LHCN-M2 (cell line): ENCODE measurements at regions not wholly inside any gene's neighbourhood (a gene's known extent, or its start where the extent isn't known, plus 50 kb on each side); places are given as distances from the start of the nearest gene placed in this dataset.
"Not testable (repeated sequence)": the region's sequence is repeated elsewhere in the genome, so short reads cannot be mapped to it uniquely, and the experiment has no call there.

Experiments used
- DNase-seq: peaks from one replicate; pipeline ENCODE4 v3.0.0-alpha.2; 2012; ENCODE audit warnings: low read depth

DNA sequence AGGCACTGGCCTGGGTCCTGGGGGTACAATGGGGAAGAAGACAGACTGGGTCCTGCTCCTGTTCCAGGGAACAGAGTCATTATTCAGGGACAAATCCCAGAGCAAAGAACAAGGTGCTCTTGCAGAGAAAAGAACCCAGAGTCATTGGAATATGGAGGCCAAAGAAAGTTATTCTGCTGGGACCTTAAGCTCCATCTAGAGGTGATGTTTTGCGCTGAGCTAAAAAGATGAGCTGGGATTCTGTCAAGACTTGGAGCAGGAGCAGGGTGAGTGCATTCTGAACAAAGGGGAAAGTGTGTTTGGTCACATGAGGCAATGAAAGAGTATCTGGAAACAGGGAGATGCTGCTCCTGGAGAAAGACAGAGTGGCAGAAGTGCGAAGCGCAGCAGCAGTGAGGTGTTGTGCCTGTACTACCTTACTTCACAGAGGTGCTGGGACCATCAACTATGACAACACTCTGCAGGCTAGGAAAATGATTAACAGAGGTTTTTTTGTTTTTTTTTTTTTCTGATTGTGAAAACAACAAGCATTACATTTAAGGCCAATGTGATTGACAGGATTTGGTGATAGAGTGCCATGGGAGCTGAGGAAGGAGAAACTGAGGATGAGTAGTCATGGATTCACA is 95.3 kb upstream of the TNFSF11 start:
- DNase-seq, result peak; percentile 34

GRCh38 chr13:42484386-42484785 is 89.6 kb upstream of the TNFSF11 start:
- peak; percentile 85 for DNase-seq

DNA sequence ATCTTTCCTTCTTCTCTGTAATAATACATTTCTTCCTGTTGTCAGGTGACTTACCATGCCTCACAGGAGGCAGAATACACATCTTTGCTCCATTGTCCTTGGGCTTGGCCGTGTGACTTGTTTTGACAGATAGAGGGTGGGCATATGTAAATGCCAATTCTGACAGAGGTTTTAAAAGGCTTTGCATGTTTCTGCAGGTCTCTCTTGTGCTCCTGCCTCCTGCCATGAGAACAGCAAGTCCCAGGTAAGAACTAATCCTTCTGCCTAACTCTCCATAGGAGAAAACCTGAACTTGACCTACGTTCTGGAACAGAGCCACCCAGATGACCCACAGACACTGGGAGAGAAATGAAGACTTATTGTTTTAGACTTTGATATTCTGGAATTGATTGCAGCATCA is 88.7 kb upstream of the TNFSF11 start:
- no peak for DNase-seq

DNA sequence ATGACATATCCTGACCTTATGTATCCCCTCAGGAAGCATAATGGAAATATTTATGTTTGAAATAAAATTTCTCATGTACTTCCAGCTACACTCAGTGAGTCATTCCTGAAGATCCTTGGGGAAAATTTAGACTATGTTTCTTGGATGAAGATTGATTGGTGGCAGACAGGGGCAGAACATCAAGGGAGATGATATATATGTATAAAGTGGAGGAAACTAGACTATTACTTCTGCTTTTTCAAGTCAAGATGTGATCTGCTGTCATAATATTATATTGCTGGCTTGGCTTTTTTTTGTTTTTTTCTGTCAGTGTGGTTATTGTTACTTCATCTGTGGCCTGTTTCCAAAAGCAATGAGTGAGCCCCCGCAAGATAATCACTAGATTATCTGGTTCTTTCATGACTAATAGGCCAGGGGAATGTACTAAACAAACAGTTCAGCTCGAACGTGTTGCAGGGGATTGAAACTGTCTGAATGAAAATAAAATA is 87.2 kb upstream of the TNFSF11 start:
- peak; percentile 87 for DNase-seq

GRCh38 chr13:42487221-42487620 is 86.7 kb upstream of the TNFSF11 start:
- DNase-seq, result no peak

GRCh38 chr13:42490676-42491075 is 83.3 kb upstream of the TNFSF11 start:
- no peak for DNase-seq

DNA sequence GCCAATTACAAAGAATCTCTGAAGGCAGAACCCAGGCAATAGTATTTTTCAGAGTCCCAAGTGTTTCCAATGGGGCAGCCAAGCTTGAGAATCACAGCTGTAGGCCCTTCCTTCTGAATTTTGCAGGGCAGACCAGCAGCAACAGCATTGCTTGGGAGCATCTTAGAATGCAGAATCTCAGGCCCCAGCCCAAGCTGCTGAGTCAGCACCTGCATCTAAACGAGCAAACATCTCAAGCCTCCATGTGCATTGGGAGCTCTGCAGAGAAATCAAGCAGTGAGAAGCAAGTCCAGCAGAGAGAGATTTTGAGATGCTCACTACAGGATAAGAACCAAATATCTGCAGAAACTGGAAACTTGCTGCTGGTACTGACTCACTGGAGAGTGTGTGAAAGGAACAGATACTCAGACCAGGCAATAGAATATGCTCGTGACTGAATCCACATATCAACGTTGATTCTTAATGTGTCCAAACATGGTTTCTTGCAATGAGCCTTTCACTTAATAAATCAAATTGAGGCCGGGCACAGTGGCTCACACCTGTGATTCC is 81.5 kb upstream of the TNFSF11 start:
- DNase-seq, result no peak

DNA sequence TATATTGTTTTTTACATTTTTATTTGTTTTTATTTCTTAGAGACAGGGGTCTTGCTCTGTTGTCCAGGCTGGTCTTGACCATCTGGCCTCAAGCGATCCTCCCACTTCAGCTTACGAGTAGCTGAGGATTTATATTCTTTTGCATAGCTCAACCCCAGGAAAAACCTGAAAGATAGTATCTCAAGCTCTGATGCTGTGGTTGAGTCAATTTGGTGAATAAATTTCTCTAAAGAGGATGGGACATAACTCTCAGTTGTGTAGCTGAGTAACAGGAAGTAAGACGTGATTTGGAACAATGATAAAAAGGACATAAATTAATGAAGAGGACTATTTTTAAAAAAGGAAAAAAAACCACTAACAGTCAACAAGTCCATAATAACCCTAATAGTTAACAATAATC is 79.8 kb upstream of the TNFSF11 start:
- no peak for DNase-seq

DNA sequence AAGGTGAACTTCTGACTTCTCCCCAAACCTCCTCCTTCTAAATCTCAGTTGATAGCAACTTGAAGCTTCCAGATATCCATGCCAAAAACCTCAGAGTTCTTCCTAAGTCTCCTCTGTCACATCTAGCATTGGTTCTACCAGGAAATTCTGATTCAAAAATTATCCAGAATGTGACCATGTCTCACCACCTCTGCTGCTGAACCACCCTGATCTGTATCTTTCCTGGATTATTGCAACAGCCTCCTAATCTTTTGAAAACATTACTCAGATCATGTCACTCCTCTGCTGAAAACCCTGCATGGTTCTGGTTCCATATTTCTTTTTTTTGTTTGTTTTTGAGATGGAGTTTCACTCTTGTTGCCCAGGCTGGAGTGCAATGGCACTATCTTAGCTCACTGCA is 78.7 kb upstream of the TNFSF11 start:
- DNase-seq, result no peak

- DNase-seq, result no peak
Measured at GRCh38 chr13:42495751-42496150, 78.2 kb upstream of the TNFSF11 start.

GRCh38 chr13:42496926-42497554 is 76.9 kb upstream of the TNFSF11 start:
- not testable (repeated sequence) for DNase-seq

GRCh38 chr13:42497798-42498197 is 76.2 kb upstream of the TNFSF11 start:
- DNase-seq, result peak; percentile 40

DNA sequence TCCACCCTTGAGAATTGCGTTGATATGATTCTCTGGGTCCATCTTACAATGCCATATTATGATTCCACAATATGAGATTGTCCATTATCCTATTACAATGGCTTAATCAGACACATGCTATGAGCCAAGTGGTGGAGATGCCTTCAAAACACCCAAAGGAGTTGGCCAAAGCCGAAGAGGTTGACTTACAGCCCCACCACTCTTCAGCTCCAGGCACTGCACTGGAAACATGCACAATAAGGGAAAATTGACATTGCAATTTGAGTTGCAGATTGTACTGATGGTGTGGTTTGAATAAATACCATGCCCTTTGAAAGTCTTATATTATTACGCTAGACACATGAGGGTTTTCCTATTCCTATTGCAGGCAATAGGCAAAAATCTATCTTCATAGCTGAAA is 75.4 kb upstream of the TNFSF11 start:
- DNase-seq, result no peak
